GM23338 (cell line): ENCODE measurements at regions not wholly inside any gene's neighbourhood (a gene's known extent, or its start where the extent isn't known, plus 50 kb on each side); places are given as distances from the start of the nearest gene placed in this dataset.

Experiments
- ATAC-seq: fragments of 200-7000 bp; cut with Tn5 transposase; 3 replicates; pipeline ENCODE4 v1.9.1; 2020
- DNase-seq: peaks from one replicate; pipeline ENCODE4 v3.0.0-alpha.2; 2015; ENCODE audit warnings: low spot score
- H2AFZ ChIP-seq: fragments of 200-600 bp; sonication (generic); 2 replicates; pipeline ENCODE4 v1.8.0; 2016; ENCODE audit warnings: antibody characterized with exemption, mild to moderate bottlenecking, moderate library complexity
- H3F3A ChIP-seq: fragments of 200-600 bp; sonication (generic); replicated peaks from 2 replicates; pipeline ENCODE4 v1.8.0; 2017; ENCODE audit warnings: antibody characterized with exemption, mixed run types, low read depth
- H3K27ac ChIP-seq: fragments of 200-600 bp; sonication (generic); 2 replicates; pipeline ENCODE4 v1.6.1; 2016; ENCODE audit warnings: low read depth
- H3K27me3 ChIP-seq: fragments of 200-600 bp; sonication (generic); 2 replicates; pipeline ENCODE4 v1.8.0; 2016; ENCODE audit warnings: mild to moderate bottlenecking, mixed run types, moderate library complexity; ENCODE audit not compliant: insufficient read depth
- H3K36me3 ChIP-seq: fragments of 200-600 bp; sonication (generic); 2 replicates; pipeline ENCODE4 v1.8.0; 2016; ENCODE audit warnings: mild to moderate bottlenecking; ENCODE audit not compliant: insufficient read depth
- H3K4me1 ChIP-seq: fragments of 200-600 bp; sonication (generic); 2 replicates; pipeline ENCODE4 v1.8.0; 2016; ENCODE audit warnings: mild to moderate bottlenecking, moderate library complexity; ENCODE audit not compliant: insufficient read depth
- H3K4me2 ChIP-seq: fragments of 200-600 bp; sonication (generic); 2 replicates; pipeline ENCODE4 v1.7.1; 2017; ENCODE audit warnings: mixed run types
- H3K4me3 ChIP-seq: fragments of 200-600 bp; sonication (generic); 2 replicates; pipeline ENCODE4 v1.6.1; 2016; ENCODE audit warnings: mixed run types
- H3K79me2 ChIP-seq: fragments of 200-600 bp; sonication (generic); replicated peaks from 2 replicates; pipeline ENCODE4 v1.8.0; 2017; ENCODE audit warnings: mild to moderate bottlenecking; ENCODE audit not compliant: insufficient read depth
- H3K9me2 ChIP-seq: fragments of 200-600 bp; sonication (generic); 2 replicates; pipeline ENCODE4 v1.8.0; 2017; ENCODE audit not compliant: insufficient read depth
- H4K20me1 ChIP-seq: fragments of 200-600 bp; sonication (generic); replicated peaks from 2 replicates; pipeline ENCODE4 v1.8.0; 2017; ENCODE audit warnings: mild to moderate bottlenecking; ENCODE audit not compliant: insufficient read depth
- H3K27ac Mint-ChIP-seq: 2 replicates; pipeline ENCODE4 v1.8.0; 2020; ENCODE audit warnings: inconsistent platforms, mild to moderate bottlenecking, moderate library complexity, mixed read lengths
- H3K27me3 Mint-ChIP-seq: 3 replicates; pipeline ENCODE4 v1.8.0; 2022; ENCODE audit warnings: low read depth, mild to moderate bottlenecking, moderate library complexity, mixed read lengths, inconsistent platforms; ENCODE audit not compliant: insufficient read depth, poor library complexity
- H3K36me3 Mint-ChIP-seq: 3 replicates; pipeline ENCODE4 v1.8.0; 2021; ENCODE audit warnings: low read depth, mild to moderate bottlenecking, inconsistent platforms, moderate library complexity, mixed read lengths
- H3K4me1 Mint-ChIP-seq: 3 replicates; pipeline ENCODE4 v1.8.0; 2020; ENCODE audit warnings: mild to moderate bottlenecking, inconsistent platforms, mixed read lengths
- H3K4me3 Mint-ChIP-seq: 3 replicates; pipeline ENCODE4 v1.8.0; 2021; ENCODE audit warnings: moderate library complexity, mild to moderate bottlenecking, inconsistent platforms, mixed read lengths
- H3K9me3 Mint-ChIP-seq: 3 replicates; pipeline ENCODE4 v1.8.0; 2020; ENCODE audit warnings: moderate library complexity, mild to moderate bottlenecking, inconsistent platforms, mixed read lengths
- CREB1 ChIP-seq: fragments of 250-450 bp; sonication (Bioruptor Pico); IDR thresholded peaks from 2 replicates; pipeline ENCODE4 v1.5.0; 2020; ENCODE audit warnings: low read depth, mild to moderate bottlenecking, moderate library complexity
- EZH2 ChIP-seq: fragments of 200-600 bp; sonication (generic); IDR thresholded peaks from one replicate; pipeline ENCODE4 v1.8.0; 2017; ENCODE audit warnings: antibody characterized with exemption, mild to moderate bottlenecking, low read depth; ENCODE audit not compliant: unreplicated experiment
- EZH2phosphoT487 ChIP-seq: fragments of 200-600 bp; sonication (generic); IDR thresholded peaks from one replicate; pipeline ENCODE4 v1.8.1; 2018; ENCODE audit warnings: antibody characterized with exemption; ENCODE audit not compliant: unreplicated experiment
- JUNB ChIP-seq: IDR thresholded peaks from one replicate; pipeline ENCODE4 v1.6.1; 2016; ENCODE audit warnings: antibody characterized with exemption; ENCODE audit not compliant: unreplicated experiment
- POLR2AphosphoS5 ChIP-seq: IDR thresholded peaks from 2 replicates; pipeline ENCODE4 v1.6.1; 2016; ENCODE audit warnings: antibody characterized with exemption, low read depth
- STAT1 ChIP-seq: IDR thresholded peaks from one replicate; pipeline ENCODE4 v1.6.1; 2016; ENCODE audit warnings: antibody characterized with exemption; ENCODE audit not compliant: unreplicated experiment
- ZNF114 ChIP-seq: fragments of 250-450 bp; sonication (Bioruptor Pico); IDR thresholded peaks from 2 replicates; pipeline ENCODE4 v1.5.0; 2020; ENCODE audit warnings: mild to moderate bottlenecking, moderate library complexity
- ZNF331 ChIP-seq: fragments of 250-450 bp; sonication (Bioruptor Pico); IDR thresholded peaks from 2 replicates; pipeline ENCODE4 v1.5.0; 2020; ENCODE audit warnings: low read depth, mild to moderate bottlenecking, moderate library complexity
- ZNF462 ChIP-seq: fragments of 250-450 bp; sonication (Bioruptor Pico); IDR thresholded peaks from 2 replicates; pipeline ENCODE4 v1.5.0; 2020; ENCODE audit warnings: mild to moderate bottlenecking, moderate library complexity
- TF ChIP-seq, protein P1 (sequence below): IDR thresholded peaks from 2 replicates; pipeline ENCODE4 v1.6.1; 2016; ENCODE audit warnings: antibody characterized with exemption
- TF ChIP-seq, protein P2 (sequence below), 2 experiments: fragments of 200-600 bp in 1 of 2; sonication (generic) in 1 of 2; conservative IDR thresholded peaks; 2 replicates each; pipeline versions ENCODE4 v1.5.1 to v1.6.1; 2016 to 2017; ENCODE audit warnings: antibody characterized with exemption in 2 of 2, low read depth in 2 of 2, mild to moderate bottlenecking in 2 of 2, moderate library complexity in 1 of 2

GRCh38 chr5:158023266-158023665, 164.3 kb upstream of the CLINT1 start:
- no peaks in the 10 kb centered on the region for H3K79me2 ChIP-seq
- H3K4me1 ChIP-seq = 0 out of 2 replicates have a peak, but pooled peaks cover 8% of the 10 kb centered on the region
- H3K36me3 Mint-ChIP-seq = no peaks in the 10 kb centered on the region
- H3K27ac ChIP-seq = no peak overlapping the region
- 0 out of 2 replicates have a peak, but pooled peaks cover 2% of the 10 kb centered on the region for H3K9me2 ChIP-seq
- TF ChIP-seq POLR2AphosphoS5 (no peak), EZH2phosphoT487 (no peak), STAT1 (no peak), ZNF331 (CRISPR knock-in tag) (no peak), ZNF462 (no peak), EZH2 (no peak)
- ATAC-seq = no peak
- no peaks in the 10 kb centered on the region for H3K36me3 ChIP-seq
- H3K9me3 Mint-ChIP-seq = no peaks in the 10 kb centered on the region
- H3K27me3 ChIP-seq = no peaks in the 10 kb centered on the region
- no peak overlapping the region for H3K4me2 ChIP-seq
- DNase-seq = no peak
- H4K20me1 ChIP-seq = no peaks in the 10 kb centered on the region
- H3F3A ChIP-seq = no peaks in the 10 kb centered on the region
- H2AFZ ChIP-seq = no peak overlapping the region
- no peak overlapping the region for H3K27ac Mint-ChIP-seq
- H3K4me3 Mint-ChIP-seq = no peak overlapping the region
- H3K4me3 ChIP-seq = no peak overlapping the region
- no peaks in the 10 kb centered on the region for H3K27me3 Mint-ChIP-seq
- H3K4me1 Mint-ChIP-seq = peaks cover 16% of the 10 kb centered on the region

DNA sequence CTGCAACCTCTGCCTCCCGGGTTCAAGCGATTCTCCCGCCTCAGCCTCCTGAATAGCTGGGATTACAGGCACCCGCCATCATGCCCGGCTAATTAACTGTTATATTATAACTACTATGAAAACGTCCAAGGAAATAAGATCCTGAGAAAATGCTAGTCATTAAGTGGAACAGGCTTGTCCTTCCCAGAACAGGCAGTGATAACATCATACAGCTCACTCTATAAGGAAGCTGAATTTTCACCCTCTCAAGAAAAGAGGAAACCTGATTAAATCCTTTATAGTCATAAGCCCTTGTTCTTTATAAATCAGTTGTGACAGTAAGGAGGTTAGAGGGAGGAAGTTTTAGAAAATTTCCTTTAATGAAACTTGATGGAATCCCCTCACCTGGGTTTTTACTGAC, 163.9 kb upstream of the CLINT1 start:
- H3F3A ChIP-seq = no peaks in the 10 kb centered on the region
- H2AFZ ChIP-seq = no peak overlapping the region
- no peaks in the 10 kb centered on the region for H3K36me3 Mint-ChIP-seq
- H3K4me3 ChIP-seq = no peak overlapping the region
- no peak overlapping the region for H3K27ac ChIP-seq
- 0 out of 2 replicates have a peak, but pooled peaks cover 2% of the 10 kb centered on the region for H3K9me2 ChIP-seq
- H3K79me2 ChIP-seq = no peaks in the 10 kb centered on the region
- no peak overlapping the region for H3K27ac Mint-ChIP-seq
- H3K9me3 Mint-ChIP-seq = no peaks in the 10 kb centered on the region
- no peak for ATAC-seq
- DNase-seq = no peak
- H3K27me3 Mint-ChIP-seq = no peaks in the 10 kb centered on the region
- no peak overlapping the region for H3K4me3 Mint-ChIP-seq
- no peaks in the 10 kb centered on the region for H3K27me3 ChIP-seq
- H3K4me2 ChIP-seq = no peak overlapping the region
- no peaks in the 10 kb centered on the region for H4K20me1 ChIP-seq
- no peaks in the 10 kb centered on the region for H3K36me3 ChIP-seq
- peaks cover 14% of the 10 kb centered on the region for H3K4me1 Mint-ChIP-seq
- H3K4me1 ChIP-seq = 0 out of 2 replicates have a peak, but pooled peaks cover 4% of the 10 kb centered on the region
- TF ChIP-seq JUNB (no peak), EZH2 (no peak), ZNF114 (no peak), STAT1 (no peak), CREB1 (no peak)
- TF ChIP-seq, protein P1, sequence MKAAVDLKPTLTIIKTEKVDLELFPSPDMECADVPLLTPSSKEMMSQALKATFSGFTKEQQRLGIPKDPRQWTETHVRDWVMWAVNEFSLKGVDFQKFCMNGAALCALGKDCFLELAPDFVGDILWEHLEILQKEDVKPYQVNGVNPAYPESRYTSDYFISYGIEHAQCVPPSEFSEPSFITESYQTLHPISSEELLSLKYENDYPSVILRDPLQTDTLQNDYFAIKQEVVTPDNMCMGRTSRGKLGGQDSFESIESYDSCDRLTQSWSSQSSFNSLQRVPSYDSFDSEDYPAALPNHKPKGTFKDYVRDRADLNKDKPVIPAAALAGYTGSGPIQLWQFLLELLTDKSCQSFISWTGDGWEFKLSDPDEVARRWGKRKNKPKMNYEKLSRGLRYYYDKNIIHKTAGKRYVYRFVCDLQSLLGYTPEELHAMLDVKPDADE = no peak
- TF ChIP-seq, protein P2, sequence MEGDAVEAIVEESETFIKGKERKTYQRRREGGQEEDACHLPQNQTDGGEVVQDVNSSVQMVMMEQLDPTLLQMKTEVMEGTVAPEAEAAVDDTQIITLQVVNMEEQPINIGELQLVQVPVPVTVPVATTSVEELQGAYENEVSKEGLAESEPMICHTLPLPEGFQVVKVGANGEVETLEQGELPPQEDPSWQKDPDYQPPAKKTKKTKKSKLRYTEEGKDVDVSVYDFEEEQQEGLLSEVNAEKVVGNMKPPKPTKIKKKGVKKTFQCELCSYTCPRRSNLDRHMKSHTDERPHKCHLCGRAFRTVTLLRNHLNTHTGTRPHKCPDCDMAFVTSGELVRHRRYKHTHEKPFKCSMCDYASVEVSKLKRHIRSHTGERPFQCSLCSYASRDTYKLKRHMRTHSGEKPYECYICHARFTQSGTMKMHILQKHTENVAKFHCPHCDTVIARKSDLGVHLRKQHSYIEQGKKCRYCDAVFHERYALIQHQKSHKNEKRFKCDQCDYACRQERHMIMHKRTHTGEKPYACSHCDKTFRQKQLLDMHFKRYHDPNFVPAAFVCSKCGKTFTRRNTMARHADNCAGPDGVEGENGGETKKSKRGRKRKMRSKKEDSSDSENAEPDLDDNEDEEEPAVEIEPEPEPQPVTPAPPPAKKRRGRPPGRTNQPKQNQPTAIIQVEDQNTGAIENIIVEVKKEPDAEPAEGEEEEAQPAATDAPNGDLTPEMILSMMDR (conservative IDR thresholded peaks at IDR 0.05; ENCODE audit: low read depth in 2 of 2) = no peak
